ENCODE measurements at regions not wholly inside any gene's neighbourhood (a gene's known extent, or its start where the extent isn't known, plus 50 kb on each side); places are given as distances from the start of the nearest gene placed in this dataset.

DNA sequence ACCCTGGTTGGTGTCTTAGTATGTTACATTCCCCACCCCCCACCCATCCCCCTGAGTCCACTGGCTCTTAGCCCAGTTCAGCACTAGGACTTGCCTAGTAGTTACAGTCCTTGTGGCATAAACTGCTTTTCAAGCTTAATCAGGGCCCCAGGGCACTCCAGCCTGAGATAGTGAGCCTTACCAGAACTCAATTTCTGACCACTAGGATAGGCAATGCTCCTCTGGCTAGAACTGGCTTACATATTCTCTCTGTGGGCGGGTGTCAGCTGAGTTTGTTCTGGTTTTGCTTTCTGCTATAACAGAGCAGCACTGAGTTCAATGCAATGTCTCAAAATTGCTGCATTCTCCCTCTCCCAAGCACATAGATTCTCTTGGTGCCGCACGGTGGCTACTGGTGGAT lies 391.4 kb upstream of the DIPK2B start:
- no peak overlapping the region for H4K5ac ChIP-seq (ENCODE audit: insufficient read length, low read depth, low read length)
- no peak overlapping the region for H4K91ac ChIP-seq (ENCODE audit: insufficient read length, low read depth, low read length)
- no CpG with 5 or more reads among the region's 3 CpGs for WGBS (ENCODE audit: extremely low coverage, insufficient read length, low lambda C conversion rate)
- no peak overlapping the region for H2AK5ac ChIP-seq (ENCODE audit: insufficient read length, low read length)
- peaks cover 7% of the 10 kb centered on the region for H3K9me3 ChIP-seq (ENCODE audit: control insufficient read depth, low read depth, low read length)
- H2AFZ ChIP-seq (ENCODE audit: low read length), result no peak overlapping the region
- H2BK20ac ChIP-seq (ENCODE audit: low read depth, low read length, poor library complexity, severe bottlenecking), result no peak overlapping the region
- H3K9ac ChIP-seq (ENCODE audit: extremely low read depth, insufficient read length, low read length), result no peak overlapping the region
- no peak overlapping the region for H3K18ac ChIP-seq (ENCODE audit: insufficient read length, low read depth, low read length)
- H3K4me1 ChIP-seq (ENCODE audit: insufficient read depth, low read length), result no peaks in the 10 kb centered on the region
- H3K27me3 ChIP-seq (ENCODE audit: insufficient read depth, low read length), result no peaks in the 10 kb centered on the region
- H3K14ac ChIP-seq (ENCODE audit: insufficient read depth, low read length), result no peak overlapping the region
- no peaks in the 10 kb centered on the region; the same call in 1 of the 2 replicates for H3K27me3 Mint-ChIP-seq (ENCODE audit: low read depth)
- H3K56ac ChIP-seq (ENCODE audit: insufficient read length, low read depth, low read length), result no peak overlapping the region
- no peak overlapping the region for H3K4me2 ChIP-seq (ENCODE audit: insufficient read depth, insufficient read length, low read length)
- no peak overlapping the region for H2BK5ac ChIP-seq (ENCODE audit: insufficient read length, low read length)
- no peaks in the 10 kb centered on the region for H3K4me1 Mint-ChIP-seq
- no peak overlapping the region for H3K27ac Mint-ChIP-seq
- H3K79me2 ChIP-seq (ENCODE audit: insufficient read depth, low read length), result no peaks in the 10 kb centered on the region
- H2BK120ac ChIP-seq (ENCODE audit: low read depth, low read length, poor library complexity, severe bottlenecking), result no peak overlapping the region
- H2BK12ac ChIP-seq (ENCODE audit: insufficient read length, low read depth, low read length), result no peak overlapping the region
- H3K36me3 Mint-ChIP-seq (ENCODE audit: insufficient read depth in 1 of 3, low read depth in 3 of 3), result peaks cover 3 to 14% (median 5%) of the 10 kb centered on the region in 3 experiments; a peak in 5 of 7 replicates
- no peak overlapping the region for H4K8ac ChIP-seq (replicated peaks; ENCODE audit: insufficient read length, low read depth, low read length)
- no peak overlapping the region for H3K23ac ChIP-seq (ENCODE audit: insufficient read length, low read depth, low read length)
- H3K79me1 ChIP-seq (ENCODE audit: insufficient read depth, low read depth, low read length, poor library complexity, severe bottlenecking), result no peaks in the 10 kb centered on the region
- H3K4ac ChIP-seq (ENCODE audit: low read depth, low read length), result no peak overlapping the region
- no peak overlapping the region for H2BK15ac ChIP-seq (ENCODE audit: low read depth, low read length)
- H3K4me3 Mint-ChIP-seq, result no peak overlapping the region
- no peaks in the 10 kb centered on the region for H3K23me2 ChIP-seq (ENCODE audit: insufficient read length, low read depth, low read length, poor library complexity, severe bottlenecking)
- DNase-seq, result no peak
- peaks cover 70 to 77% of the 10 kb centered on the region in 2 experiments for H3K9me3 Mint-ChIP-seq
- H3T11ph ChIP-seq (ENCODE audit: low read length), result no peak overlapping the region
- no peak overlapping the region for H3K27ac ChIP-seq (ENCODE audit: insufficient read length, low read depth, low read length)
- TF ChIP-seq, protein P1, sequence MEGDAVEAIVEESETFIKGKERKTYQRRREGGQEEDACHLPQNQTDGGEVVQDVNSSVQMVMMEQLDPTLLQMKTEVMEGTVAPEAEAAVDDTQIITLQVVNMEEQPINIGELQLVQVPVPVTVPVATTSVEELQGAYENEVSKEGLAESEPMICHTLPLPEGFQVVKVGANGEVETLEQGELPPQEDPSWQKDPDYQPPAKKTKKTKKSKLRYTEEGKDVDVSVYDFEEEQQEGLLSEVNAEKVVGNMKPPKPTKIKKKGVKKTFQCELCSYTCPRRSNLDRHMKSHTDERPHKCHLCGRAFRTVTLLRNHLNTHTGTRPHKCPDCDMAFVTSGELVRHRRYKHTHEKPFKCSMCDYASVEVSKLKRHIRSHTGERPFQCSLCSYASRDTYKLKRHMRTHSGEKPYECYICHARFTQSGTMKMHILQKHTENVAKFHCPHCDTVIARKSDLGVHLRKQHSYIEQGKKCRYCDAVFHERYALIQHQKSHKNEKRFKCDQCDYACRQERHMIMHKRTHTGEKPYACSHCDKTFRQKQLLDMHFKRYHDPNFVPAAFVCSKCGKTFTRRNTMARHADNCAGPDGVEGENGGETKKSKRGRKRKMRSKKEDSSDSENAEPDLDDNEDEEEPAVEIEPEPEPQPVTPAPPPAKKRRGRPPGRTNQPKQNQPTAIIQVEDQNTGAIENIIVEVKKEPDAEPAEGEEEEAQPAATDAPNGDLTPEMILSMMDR (conservative IDR thresholded peaks at IDR 0.05), result no peak
- H4K20me1 ChIP-seq (ENCODE audit: control insufficient read depth, insufficient read depth, insufficient read length), result no peaks in the 10 kb centered on the region
